ENCODE measurements at regions not wholly inside any gene's neighbourhood (a gene's known extent, or its start where the extent isn't known, plus 50 kb on each side); places are given as distances from the start of the nearest gene placed in this dataset.
A peak's percentile ranks its signal among the peaks of the same experiment; 100 is the strongest.

DNA sequence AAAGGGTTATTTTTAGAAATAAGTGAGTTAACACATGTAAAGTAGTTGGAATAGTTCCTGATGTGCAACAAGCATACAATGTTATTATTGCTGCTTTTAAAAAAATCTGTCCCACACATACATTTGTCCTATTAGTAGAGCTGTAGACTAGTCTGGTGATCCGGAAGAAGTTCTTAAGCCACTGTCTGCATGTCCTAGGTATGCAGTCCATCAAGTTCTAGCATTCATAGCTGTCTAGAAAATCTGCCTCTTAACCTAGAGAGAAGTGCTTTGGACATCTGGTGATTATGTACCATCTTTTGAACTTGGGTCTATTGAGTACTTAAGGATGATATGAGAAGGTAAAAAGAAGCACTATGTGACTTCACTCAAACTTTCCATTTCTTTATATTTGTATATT lies 439.9 kb upstream of the NAALADL2 start:
- Mint-ChIP-seq H3K4me3 (no peak overlapping the region), H3K27ac (no peak overlapping the region), H3K9me3 (no peaks in the 10 kb centered on the region), H3K27me3 (no peaks in the 10 kb centered on the region), H3K36me3 (ENCODE audit: low read depth) (no peaks in the 10 kb centered on the region), H3K4me1 (no peaks in the 10 kb centered on the region)
- intact Hi-C loops (cut with micrococcal nuclease) = no loop called here
- no peak for DNase-seq

DNA sequence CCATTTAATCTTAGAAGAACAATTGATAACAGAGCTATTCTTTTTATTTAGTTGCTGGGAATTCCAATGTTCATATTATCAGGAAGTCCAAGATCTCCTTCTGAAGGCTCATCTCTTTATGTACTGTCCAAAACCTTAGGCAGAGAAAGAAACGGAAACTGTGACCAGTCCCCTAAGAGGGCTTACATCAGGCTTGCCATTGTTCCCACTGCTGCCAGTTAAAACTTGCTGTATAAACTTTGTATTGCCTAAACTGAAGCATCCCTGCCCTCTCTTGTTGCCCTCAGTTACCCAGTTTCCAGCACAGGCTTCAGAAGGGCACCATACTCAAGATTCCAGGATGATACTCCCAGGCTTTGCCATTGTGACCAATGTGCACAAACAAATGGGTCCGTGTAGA lies 435.2 kb upstream of the NAALADL2 start:
- H3K36me3 Mint-ChIP-seq (ENCODE audit: low read depth) = no peaks in the 10 kb centered on the region
- H3K27me3 Mint-ChIP-seq = no peaks in the 10 kb centered on the region
- no peaks in the 10 kb centered on the region for H3K4me1 Mint-ChIP-seq
- DNase-seq = no peak
- intact Hi-C loops (cut with micrococcal nuclease) = no loop called here
- H3K27ac Mint-ChIP-seq = no peak overlapping the region
- no peak overlapping the region for H3K4me3 Mint-ChIP-seq
- H3K9me3 Mint-ChIP-seq = no peaks in the 10 kb centered on the region

DNA sequence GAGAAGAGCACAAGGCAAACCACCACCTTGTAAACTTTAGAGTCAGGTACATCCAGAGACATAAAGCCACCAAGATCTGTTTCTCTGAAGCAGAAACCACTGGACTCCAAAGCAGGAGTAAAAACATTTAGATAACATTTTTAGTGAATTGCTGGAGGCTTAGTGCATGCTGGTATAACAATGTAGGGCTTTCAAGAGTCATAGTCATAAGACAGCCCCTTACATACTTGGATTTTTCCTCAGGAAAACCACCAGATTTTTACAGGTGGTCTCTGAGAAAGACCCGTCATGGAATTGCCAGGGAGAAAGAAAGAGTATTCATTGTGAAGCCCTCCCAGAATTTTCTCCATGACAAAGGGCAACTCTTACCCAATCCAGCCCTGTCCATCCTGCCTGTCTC lies 434.5 kb upstream of the NAALADL2 start:
- Mint-ChIP-seq H3K9me3 (no peaks in the 10 kb centered on the region), H3K4me3 (no peak overlapping the region), H3K4me1 (no peaks in the 10 kb centered on the region), H3K36me3 (ENCODE audit: low read depth) (no peaks in the 10 kb centered on the region), H3K27ac (no peak overlapping the region), H3K27me3 (no peaks in the 10 kb centered on the region)
- intact Hi-C loops (cut with micrococcal nuclease) = no loop called here
- no peak for DNase-seq

DNA sequence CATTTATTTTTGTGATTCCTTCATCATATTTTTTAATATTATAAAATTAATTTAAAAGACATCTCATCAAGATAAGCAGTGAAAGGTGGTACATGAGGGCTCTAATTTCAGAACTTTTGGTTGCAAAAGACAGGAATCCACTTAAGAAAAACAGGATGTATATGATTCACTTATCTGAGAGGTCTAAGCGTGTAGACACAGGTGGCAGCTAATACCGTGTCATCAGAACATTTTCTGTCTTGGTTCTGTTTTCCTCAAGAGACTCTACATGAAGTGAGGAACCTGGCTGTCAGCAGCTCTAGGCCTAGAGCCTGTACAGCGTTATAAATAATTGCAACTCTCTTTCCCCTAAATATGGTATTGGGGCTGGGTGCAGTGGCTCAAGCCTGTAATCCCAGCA lies 433.7 kb upstream of the NAALADL2 start:
- H3K9me3 Mint-ChIP-seq = no peaks in the 10 kb centered on the region
- no peak overlapping the region for H3K4me3 Mint-ChIP-seq
- H3K36me3 Mint-ChIP-seq (ENCODE audit: low read depth) = no peaks in the 10 kb centered on the region
- DNase-seq = no peak
- H3K4me1 Mint-ChIP-seq = no peaks in the 10 kb centered on the region
- H3K27me3 Mint-ChIP-seq = no peaks in the 10 kb centered on the region
- H3K27ac Mint-ChIP-seq = no peak overlapping the region
- intact Hi-C loops (cut with micrococcal nuclease) = no loop called here

DNA sequence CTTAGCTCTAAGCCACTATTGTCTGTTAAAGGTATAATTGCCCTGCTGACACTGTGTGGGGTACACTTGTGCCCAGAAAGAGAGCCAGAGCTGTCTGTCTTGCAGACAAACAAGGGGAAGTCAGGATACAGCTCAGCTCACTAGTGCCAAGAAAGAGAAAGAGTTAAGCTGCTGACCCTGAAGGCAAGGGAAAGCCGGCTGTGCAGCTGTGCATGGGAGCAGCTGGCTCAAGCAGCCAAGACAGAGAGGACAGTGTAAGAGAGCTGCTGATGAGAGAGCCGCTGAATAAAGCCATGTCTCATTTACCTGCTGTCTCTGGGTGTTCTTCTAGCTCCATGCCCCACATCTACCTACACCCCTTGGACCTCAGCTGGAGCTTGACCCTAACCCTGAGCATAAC lies 428.1 kb upstream of the NAALADL2 start:
- Mint-ChIP-seq H3K9me3 (no peaks in the 10 kb centered on the region), H3K4me3 (no peak overlapping the region), H3K27me3 (no peaks in the 10 kb centered on the region), H3K36me3 (ENCODE audit: low read depth) (no peaks in the 10 kb centered on the region), H3K27ac (no peak overlapping the region), H3K4me1 (no peaks in the 10 kb centered on the region)
- intact Hi-C loops (cut with micrococcal nuclease) = no loop called here
- no peak for DNase-seq

DNA sequence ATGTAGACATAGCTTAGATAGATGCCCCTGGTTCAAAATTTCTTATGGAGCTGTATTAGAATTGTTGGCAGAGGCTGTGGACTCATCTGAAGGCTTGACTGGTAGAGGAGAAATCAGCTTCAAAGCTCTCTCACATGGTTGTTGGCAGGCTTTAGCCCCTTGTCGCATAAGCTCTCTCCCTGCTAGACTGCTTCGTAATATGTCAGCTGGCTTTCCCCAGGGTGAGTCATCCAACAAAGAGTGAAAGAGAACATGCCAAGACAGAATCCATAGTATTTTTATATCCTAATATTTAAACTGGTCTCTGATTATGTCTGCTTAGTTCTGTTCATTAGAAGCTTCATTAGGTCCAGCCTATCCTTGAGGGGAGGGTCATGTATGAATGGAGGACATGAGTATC lies 427.4 kb upstream of the NAALADL2 start:
- H3K9me3 Mint-ChIP-seq = no peaks in the 10 kb centered on the region
- no peak overlapping the region for H3K27ac Mint-ChIP-seq
- no peaks in the 10 kb centered on the region for H3K36me3 Mint-ChIP-seq (ENCODE audit: low read depth)
- no peaks in the 10 kb centered on the region for H3K4me1 Mint-ChIP-seq
- H3K4me3 Mint-ChIP-seq = no peak overlapping the region
- H3K27me3 Mint-ChIP-seq = peaks cover 2% of the 10 kb centered on the region
- DNase-seq = no peak
- intact Hi-C loops (cut with micrococcal nuclease) = no loop called here

DNA sequence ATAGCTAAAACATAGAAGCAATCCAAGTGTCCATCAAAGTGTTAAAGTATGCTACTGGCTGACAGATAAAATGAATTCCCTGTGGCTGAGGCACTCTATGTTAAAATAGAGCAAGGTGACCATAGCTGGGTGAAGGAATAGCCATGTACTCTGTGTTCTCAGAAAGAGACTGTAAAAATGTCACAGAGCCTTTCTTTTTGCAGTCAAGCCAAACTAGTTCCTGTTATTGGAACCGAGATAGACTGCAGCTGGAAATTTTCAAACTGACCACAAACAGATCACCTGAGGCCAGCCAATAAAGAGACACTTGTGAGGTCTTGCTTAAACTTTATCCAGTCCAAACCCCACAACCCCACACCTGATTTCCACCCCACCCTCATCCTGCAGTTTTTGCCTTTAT lies 422.8 kb upstream of the NAALADL2 start:
- Mint-ChIP-seq H3K9me3 (no peaks in the 10 kb centered on the region), H3K27me3 (peaks cover 21% of the 10 kb centered on the region), H3K27ac (no peak overlapping the region), H3K4me3 (no peak overlapping the region), H3K4me1 (peaks cover 4% of the 10 kb centered on the region), H3K36me3 (ENCODE audit: low read depth) (no peaks in the 10 kb centered on the region)
- intact Hi-C loops (cut with micrococcal nuclease) = no loop called here
- DNase-seq = no peak

DNA sequence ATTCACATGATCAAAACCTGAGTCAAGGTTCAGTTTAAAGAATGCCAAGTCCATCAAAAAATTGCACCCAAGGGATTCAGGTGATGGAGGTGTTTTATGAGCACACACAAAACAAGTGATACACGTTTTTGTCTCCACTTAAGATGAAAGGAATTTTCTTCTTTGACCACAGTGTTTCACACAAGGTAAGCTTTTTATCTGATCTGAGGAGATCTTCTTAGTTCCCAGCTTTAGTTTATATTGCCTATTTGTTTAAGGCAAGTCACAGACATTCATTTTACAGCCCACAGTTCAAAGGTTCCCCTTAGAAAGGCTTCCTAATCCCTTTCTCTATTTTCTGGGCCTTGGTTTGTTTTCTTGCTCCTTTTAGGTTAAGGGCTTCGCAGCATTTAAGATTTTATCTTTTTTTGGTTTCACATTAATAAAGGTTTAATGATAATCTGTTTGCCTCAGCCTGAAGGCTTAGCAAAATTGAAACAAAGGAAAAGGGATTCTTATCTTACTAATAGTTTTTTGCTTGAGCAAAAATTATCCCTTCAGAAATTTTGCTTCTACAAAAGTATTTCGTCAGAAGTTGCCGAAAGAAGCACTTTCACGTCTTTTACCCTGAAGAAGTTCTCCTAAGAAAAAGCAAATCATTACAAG lies 420.5 kb upstream of the NAALADL2 start:
- Mint-ChIP-seq H3K4me3 (no peak overlapping the region), H3K4me1 (peaks cover 10% of the 10 kb centered on the region), H3K27me3 (peaks cover 27% of the 10 kb centered on the region), H3K36me3 (ENCODE audit: low read depth) (no peaks in the 10 kb centered on the region), H3K9me3 (no peaks in the 10 kb centered on the region), H3K27ac (no peak overlapping the region)
- no peak for DNase-seq
- intact Hi-C loops (cut with micrococcal nuclease) = no loop called here

DNA sequence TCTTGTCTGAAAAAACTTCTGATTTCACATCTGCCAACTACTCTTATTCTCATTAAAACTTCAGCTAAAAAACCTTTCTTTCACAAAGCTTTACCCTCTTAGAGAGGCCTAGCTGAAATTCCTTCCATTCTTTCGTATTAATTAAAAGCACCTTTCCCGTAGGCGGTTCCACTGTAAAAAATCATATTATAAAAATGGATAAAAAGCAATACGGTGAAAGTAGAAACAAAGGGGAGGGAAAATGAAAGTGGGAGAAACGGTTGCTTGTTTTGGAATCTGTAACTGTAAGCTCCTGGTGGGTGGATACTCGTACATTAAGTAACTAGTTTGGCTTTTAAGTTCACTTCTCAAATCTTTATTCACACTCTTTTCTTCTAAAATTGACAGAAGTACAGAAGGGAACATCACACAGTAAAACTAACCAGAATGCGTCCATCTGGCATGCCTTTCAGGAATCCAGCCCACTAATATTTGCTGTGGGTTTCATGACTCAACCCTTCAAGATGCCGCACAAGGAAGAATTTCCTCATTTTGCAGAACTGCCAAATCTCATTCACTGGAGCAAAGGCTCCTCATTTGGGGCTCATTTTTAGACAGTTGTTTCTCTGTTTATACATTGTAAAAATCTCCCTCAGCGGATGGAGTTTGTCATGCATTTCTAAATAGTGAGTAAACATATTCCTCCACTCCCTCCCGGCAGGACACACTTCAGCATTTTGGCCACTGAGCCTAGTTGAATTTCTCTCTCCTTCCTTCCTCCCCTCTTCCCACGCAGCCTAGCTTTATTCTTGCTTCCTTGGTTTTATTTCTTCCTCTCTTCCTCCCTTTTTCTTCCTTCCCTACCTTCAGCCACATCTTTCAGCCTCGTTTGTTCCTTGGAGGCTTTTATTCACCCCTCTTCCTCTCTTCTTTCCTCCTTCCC lies 419.5 kb upstream of the NAALADL2 start:
- intact Hi-C loops (cut with micrococcal nuclease) = no loop called here
- Mint-ChIP-seq H3K27ac (no peak overlapping the region), H3K27me3 (peaks cover 27% of the 10 kb centered on the region), H3K36me3 (ENCODE audit: low read depth) (no peaks in the 10 kb centered on the region), H3K9me3 (no peaks in the 10 kb centered on the region), H3K4me1 (peaks cover 10% of the 10 kb centered on the region), H3K4me3 (peak overlapping the region; percentile 52)
- no peak for DNase-seq

DNA sequence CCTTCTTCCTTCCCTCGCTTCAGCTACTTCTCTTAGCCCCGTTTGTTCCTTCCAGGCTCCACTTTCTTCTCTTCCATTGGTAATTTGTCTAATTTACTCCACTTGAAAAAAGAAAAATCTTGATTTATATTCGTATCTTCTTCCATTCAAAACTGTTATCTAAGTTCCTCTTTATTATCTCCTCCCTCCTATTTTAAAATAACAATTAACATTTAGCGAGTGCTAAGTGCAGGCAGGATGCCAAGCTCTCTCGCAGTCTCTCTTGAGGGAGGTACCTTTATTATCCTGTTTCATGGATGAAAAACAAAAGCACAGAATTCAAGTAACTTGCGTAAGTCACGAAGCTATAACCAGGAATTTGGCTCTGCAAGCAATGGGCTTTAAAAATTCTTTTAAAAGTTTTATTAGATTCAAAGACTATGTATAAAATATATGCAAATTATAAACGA lies 418.9 kb upstream of the NAALADL2 start:
- H3K27ac Mint-ChIP-seq = no peak overlapping the region
- intact Hi-C loops (cut with micrococcal nuclease) = no loop called here
- DNase-seq = no peak
- H3K9me3 Mint-ChIP-seq = no peaks in the 10 kb centered on the region
- H3K36me3 Mint-ChIP-seq (ENCODE audit: low read depth) = no peaks in the 10 kb centered on the region
- H3K4me1 Mint-ChIP-seq = peaks cover 10% of the 10 kb centered on the region
- peak overlapping the region; percentile 78 for H3K4me3 Mint-ChIP-seq
- H3K27me3 Mint-ChIP-seq = peaks cover 27% of the 10 kb centered on the region

DNA sequence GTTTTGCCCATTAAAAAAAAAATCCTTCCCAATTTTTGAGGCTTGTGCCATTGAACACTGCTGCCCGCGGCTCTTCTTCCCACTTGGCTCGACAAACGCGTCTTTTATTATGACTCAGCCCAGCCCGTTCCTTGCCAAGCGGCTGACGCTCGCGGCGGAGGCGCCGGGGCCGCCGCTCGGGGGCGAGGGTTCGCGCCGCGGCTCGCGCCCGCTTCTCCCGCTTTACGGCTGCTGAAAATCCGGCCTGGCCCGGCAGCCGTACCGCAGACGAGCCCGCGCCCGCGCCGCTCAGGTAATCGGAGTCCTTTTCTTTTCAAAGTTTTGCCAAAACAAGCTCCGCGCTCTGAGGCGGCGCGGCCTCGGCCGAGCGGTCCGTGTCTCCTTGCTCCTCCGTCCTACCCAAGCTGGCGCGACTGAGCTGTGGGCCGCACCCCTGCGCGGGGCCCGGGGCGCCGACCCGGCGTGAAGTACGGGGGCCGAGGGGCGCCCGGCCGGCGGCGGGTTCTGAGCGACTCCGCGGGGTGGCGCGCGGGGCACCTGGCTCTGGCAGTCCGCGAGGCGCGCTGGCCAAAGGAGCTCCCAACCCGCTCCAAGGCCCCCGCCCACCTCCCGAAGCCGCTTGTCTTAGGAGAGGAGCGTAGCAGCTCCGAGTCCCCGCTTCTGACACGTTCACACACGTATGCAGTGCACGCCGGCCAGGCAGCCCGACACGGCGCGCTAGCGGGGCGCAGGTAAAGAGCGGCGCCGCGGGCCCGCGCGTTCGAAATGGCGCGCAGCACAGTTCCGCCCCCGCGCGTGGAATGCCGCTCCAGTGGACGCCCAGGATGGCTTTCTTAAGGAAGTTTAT lies 418.2 kb upstream of the NAALADL2 start:
- peak overlapping the region; percentile 78 for H3K4me3 Mint-ChIP-seq
- H3K36me3 Mint-ChIP-seq (ENCODE audit: low read depth) = no peaks in the 10 kb centered on the region
- intact Hi-C loops (cut with micrococcal nuclease) = no loop called here
- H3K9me3 Mint-ChIP-seq = no peaks in the 10 kb centered on the region
- peaks cover 10% of the 10 kb centered on the region for H3K4me1 Mint-ChIP-seq
- DNase-seq = peak; percentile 84
- H3K27ac Mint-ChIP-seq = no peak overlapping the region
- peaks cover 27% of the 10 kb centered on the region for H3K27me3 Mint-ChIP-seq

DNA sequence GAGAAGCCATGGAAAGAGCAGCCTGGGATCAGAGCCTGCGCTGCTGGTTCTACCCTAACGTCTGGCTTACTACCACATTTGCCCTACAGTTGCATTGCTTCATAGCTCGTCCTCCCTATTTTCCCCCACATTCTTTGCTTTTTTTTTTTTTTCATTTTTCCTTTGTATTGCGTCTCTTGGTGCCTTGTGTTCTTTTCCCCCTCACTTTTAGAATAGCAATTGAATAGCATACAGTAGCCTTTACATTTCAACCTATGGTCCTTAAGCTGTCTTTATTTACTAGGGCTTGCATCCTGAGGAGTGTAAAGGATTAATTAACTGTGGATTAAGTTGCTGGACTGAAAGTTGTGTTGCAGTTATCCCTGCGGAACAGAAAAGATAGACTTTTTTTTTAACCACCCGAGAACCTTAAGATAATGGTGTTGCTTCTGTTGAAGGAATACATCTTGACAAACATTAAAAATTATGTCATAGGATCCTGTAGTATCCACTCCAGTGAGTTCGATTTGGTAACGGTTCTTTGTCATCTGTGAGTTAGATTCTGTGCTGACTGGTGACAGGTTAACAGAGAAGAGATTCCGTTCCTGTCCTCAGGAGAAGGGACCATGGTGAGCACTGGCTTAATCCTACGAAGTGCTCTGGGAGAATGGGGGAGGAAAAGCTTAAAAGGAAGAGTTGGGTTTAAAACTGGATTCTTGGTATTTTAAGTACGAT lies 417.4 kb upstream of the NAALADL2 start:
- Mint-ChIP-seq H3K9me3 (no peaks in the 10 kb centered on the region), H3K27ac (no peak overlapping the region), H3K27me3 (peaks cover 25% of the 10 kb centered on the region), H3K4me1 (peaks cover 10% of the 10 kb centered on the region), H3K4me3 (peak overlapping the region; percentile 78), H3K36me3 (ENCODE audit: low read depth) (no peaks in the 10 kb centered on the region)
- intact Hi-C loops (cut with micrococcal nuclease) = no loop called here
- DNase-seq = no peak

DNA sequence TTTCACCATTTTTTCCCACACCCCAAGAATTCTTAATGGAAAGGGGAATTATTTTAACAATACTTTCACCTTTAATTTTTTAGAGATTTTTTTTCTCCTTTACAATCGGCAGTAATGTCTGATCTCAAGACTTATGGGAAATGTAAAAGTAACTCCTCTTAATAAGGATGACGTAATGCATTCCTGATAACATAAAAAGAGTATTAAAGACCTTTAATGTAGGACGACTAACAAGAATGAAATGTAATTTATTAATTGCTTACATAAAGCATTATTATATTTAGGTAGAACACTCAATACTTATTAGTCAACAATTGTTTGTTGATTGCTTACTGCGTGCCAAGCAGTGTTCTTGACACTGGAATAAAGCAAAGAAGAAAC lies 416.8 kb upstream of the NAALADL2 start:
- H3K9me3 Mint-ChIP-seq = no peaks in the 10 kb centered on the region
- H3K27me3 Mint-ChIP-seq = peaks cover 24% of the 10 kb centered on the region
- intact Hi-C loops (cut with micrococcal nuclease) = no loop called here
- H3K27ac Mint-ChIP-seq = no peak overlapping the region
- peaks cover 10% of the 10 kb centered on the region for H3K4me1 Mint-ChIP-seq
- no peak overlapping the region for H3K4me3 Mint-ChIP-seq
- no peaks in the 10 kb centered on the region for H3K36me3 Mint-ChIP-seq (ENCODE audit: low read depth)
- DNase-seq = no peak
